Mesodermal cell (in vitro differentiated cells): ENCODE measurements at regions not wholly inside any gene's neighbourhood (a gene's known extent, or its start where the extent isn't known, plus 50 kb on each side); places are given as distances from the start of the nearest gene placed in this dataset.
"Not testable (repeated sequence)": the region's sequence is repeated elsewhere in the genome, so short reads cannot be mapped to it uniquely, and the experiment has no call there.

ENCODE experiments used
- H3K27ac ChIP-seq: 2 replicates; pipeline ENCODE4 v1.7.0; 2013; ENCODE audit warnings: mild to moderate bottlenecking, low read depth, low read length, moderate library complexity; ENCODE audit not compliant: severe bottlenecking
- H3K36me3 ChIP-seq: 2 replicates; pipeline ENCODE4 v1.7.1; 2013; ENCODE audit warnings: mild to moderate bottlenecking, low read length, moderate library complexity; ENCODE audit not compliant: control insufficient read depth, insufficient read depth
- H3K4me1 ChIP-seq: one replicate; pipeline ENCODE4 v1.7.1; 2013; ENCODE audit warnings: mild to moderate bottlenecking, low read length; ENCODE audit not compliant: insufficient read depth, control insufficient read depth, poor library complexity, severe bottlenecking
- H3K4me3 ChIP-seq: 2 replicates; pipeline ENCODE4 v1.7.0; 2013; ENCODE audit warnings: low read length, control low read depth, mild to moderate bottlenecking; ENCODE audit not compliant: insufficient read depth, poor library complexity, severe bottlenecking; ENCODE audit errors: extremely low read depth
- H3K9me3 ChIP-seq: 2 replicates; pipeline ENCODE4 v1.7.1; 2013; ENCODE audit warnings: mild to moderate bottlenecking, low read length, moderate library complexity; ENCODE audit not compliant: control insufficient read depth
- WGBS, 2 experiments: methylation state at CpG; one replicate each; pipeline ENCODE4 v1.1.5; 2013; ENCODE audit warnings: missing lambda C conversion rate in 2 of 2; ENCODE audit not compliant: insufficient coverage in 2 of 2; 5-methylcytosine and 5-hydroxymethylcytosine counted together

DNA sequence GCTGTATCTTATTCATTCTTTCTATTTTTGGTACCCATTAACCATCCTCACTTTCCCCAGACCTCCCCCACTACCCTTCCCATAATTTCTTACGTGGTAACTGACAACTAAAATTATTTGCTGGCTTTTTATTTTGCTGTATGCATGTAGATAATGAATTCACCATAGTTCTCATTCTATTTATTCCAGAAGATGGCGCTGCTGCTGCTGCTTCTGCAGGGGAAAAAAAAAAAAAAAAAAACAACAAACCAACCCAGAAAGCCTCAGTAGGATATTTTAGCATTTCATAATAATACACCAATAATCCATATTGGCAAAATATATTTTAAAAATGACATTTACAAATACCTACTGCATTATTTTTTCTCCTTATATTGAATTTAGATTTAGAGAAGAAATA is 416.6 kb upstream of the MAGEB18 start:
- H3K4me3 ChIP-seq, result no peak overlapping the region
- WGBS, 2 experiments, result no CpG with 5 or more reads among the region's 2 CpGs
- H3K9me3 ChIP-seq, result no peaks in the 10 kb centered on the region
- no peaks in the 10 kb centered on the region for H3K4me1 ChIP-seq
- no peak overlapping the region for H3K27ac ChIP-seq
- H3K36me3 ChIP-seq, result no peaks in the 10 kb centered on the region

DNA sequence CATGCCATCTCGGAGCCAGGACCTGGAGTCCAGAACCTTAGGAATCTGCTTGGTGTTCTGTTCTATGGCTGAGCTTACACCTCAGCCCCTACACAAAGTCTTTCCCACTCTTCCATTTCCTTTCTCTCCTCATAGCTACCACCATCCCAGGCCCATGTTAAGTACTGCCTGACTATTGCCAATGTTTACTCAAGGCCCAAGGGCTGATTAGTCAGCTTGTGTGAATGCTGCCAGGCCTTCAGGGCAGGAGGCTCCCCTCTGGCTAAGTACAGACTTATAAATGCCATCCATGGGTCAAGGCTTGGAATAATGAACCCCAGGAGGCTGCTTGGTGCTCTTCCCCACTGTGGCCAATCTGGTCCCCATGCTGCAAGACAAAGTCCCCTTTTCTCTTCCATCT is 411.6 kb upstream of the MAGEB18 start:
- Histone ChIP-seq H3K9me3 (no peaks in the 10 kb centered on the region), H3K36me3 (no peaks in the 10 kb centered on the region), H3K27ac (no peak overlapping the region), H3K4me3 (no peak overlapping the region), H3K4me1 (no peaks in the 10 kb centered on the region)
- WGBS, 2 experiments, result 67% methylated on average over 1 of the region's 1 CpG; no CpG with 5 or more reads in 1 of the 2 experiments

DNA sequence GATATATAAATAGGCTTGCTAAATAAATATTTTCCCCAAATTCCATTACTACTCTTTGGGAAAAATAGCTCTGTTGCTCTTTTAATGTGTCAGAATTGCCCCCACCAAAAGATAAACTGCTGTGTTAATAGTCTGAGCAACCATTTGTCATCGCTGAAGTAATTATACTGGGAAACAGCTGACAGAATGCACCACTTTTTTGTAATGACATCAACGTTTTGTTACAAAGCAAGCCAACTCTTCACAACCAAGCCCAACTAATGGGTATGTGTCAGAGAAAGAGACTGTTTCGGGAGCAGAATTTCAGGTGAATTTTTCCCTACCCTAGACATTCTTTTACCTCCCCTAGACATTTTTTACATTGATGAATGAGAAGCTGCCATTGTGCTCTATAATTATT is 405.0 kb upstream of the MAGEB18 start:
- H3K27ac ChIP-seq, result no peak overlapping the region
- no peaks in the 10 kb centered on the region for H3K36me3 ChIP-seq
- H3K4me3 ChIP-seq, result no peak overlapping the region
- no CpG with 5 or more reads among the region's 3 CpGs for WGBS, 2 experiments
- no peaks in the 10 kb centered on the region for H3K4me1 ChIP-seq
- no peaks in the 10 kb centered on the region for H3K9me3 ChIP-seq

DNA sequence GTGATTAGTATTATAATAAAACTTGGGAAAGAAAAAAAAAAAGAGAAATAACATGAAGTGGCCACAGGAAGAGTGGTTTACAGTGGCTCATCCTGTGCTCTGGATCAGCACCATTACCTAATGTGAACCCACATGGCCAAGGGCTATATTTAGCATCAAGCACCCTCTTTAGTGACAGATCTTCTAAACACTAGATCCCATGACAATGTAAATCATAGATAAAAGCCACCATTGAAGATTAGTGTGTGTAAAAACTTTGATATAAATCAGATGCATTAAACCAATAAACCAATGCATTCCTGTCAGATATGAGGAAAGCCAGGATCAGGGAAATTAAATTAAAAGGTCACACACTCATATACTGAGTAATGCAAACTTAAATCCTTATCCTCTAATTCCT is 400.6 kb upstream of the MAGEB18 start:
- H3K27ac ChIP-seq, result no peak overlapping the region
- no peaks in the 10 kb centered on the region for H3K36me3 ChIP-seq
- H3K4me1 ChIP-seq, result no peaks in the 10 kb centered on the region
- H3K9me3 ChIP-seq, result no peaks in the 10 kb centered on the region
- no peak overlapping the region for H3K4me3 ChIP-seq

DNA sequence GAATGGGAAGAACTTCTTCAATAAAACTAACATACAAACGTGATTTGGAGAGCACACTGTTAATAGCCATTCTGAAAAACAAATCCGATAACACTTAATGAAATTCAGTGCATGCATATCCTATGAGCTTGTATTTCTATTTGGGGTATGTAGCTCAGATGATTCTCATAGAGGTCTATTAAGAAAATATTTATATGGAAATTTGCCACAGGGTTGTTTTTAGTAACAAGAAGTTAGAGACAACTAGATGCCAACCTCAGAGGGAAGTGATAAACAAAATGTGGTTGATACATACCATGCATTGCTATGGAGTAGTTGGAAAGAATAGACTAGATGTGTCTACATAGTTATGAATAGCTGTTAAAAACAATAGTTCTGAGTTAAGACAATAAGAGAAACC is 395.8 kb upstream of the MAGEB18 start:
- no peak overlapping the region for H3K27ac ChIP-seq
- no CpG with 5 or more reads among the region's 2 CpGs for WGBS, 2 experiments

DNA sequence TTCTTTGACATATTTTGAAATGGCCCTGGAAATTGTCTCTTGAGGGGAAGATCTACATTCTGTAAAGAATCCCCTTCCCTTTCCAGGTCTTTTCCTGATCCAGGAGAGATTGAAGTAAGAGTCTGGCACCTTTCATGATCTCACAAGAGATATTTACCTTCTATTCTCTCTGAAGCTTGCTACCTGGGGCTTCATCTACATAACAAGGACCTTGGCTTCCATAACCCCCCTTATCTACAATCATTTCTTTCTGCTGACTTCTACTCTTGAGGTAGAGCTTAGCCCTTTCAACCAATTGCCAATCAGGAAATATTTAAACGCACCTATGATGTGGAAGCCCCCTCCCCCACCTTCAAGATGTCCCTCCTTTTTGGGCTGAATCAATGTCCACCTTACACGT is 383.7 kb upstream of the MAGEB18 start:
- no peaks in the 10 kb centered on the region for H3K4me1 ChIP-seq
- no peak overlapping the region for H3K27ac ChIP-seq
- no peak overlapping the region for H3K4me3 ChIP-seq
- no peaks in the 10 kb centered on the region for H3K36me3 ChIP-seq
- 83% methylated on average over 1 of the region's 2 CpGs; no CpG with 5 or more reads in 1 of the 2 experiments for WGBS, 2 experiments
- no peaks in the 10 kb centered on the region for H3K9me3 ChIP-seq

More for the DNA sequence above, 395.8 kb upstream of the MAGEB18 start:
- H3K9me3 ChIP-seq, result no peaks in the 10 kb centered on the region
- no peak overlapping the region for H3K4me3 ChIP-seq
- no peaks in the 10 kb centered on the region for H3K36me3 ChIP-seq
- H3K4me1 ChIP-seq, result no peaks in the 10 kb centered on the region

DNA sequence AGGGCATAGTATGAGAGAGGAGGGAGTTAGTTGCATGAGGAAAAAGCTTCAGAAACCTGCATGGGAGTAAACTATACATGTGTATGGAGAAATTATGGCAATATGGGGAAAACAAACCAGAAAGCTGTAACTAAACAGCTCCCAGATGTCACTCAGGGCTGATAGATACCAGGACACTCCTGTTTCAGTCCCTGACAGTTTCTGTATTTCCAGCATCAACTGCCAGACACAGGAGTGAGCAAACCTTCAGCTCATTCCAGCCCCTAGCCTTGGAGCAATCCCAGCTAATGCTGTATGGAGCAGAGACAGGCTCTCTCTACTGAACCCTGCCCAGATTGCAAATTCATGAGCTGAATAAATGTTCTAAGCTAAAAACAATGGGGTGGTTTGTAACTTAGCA is 382.9 kb upstream of the MAGEB18 start:
- Histone ChIP-seq H3K27ac (no peak overlapping the region), H3K4me1 (no peaks in the 10 kb centered on the region), H3K36me3 (no peaks in the 10 kb centered on the region), H3K9me3 (no peaks in the 10 kb centered on the region), H3K4me3 (no peak overlapping the region)

DNA sequence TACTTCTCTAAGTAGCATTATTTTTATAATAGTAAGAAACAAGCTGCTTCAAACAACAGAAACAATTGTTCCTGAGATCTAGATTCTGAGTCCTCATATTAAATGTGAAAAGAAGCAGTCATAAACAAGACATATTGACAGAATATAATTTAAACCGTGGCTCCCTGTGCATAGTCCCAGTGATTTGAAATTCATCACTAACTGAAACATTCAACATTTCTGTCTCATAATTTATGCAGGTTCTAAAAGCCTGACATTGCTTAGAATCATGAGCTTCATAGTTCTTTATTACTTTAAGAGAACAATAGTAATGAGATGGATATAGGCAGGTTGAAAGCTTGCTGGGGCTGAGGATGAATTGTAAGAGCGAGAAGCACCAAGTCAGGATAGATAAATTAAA is 375.5 kb upstream of the MAGEB18 start:
- Histone ChIP-seq H3K9me3 (no peaks in the 10 kb centered on the region), H3K36me3 (no peaks in the 10 kb centered on the region), H3K4me3 (no peak overlapping the region), H3K4me1 (no peaks in the 10 kb centered on the region), H3K27ac (no peak overlapping the region)
- no CpG with 5 or more reads among the region's 2 CpGs for WGBS, 2 experiments

DNA sequence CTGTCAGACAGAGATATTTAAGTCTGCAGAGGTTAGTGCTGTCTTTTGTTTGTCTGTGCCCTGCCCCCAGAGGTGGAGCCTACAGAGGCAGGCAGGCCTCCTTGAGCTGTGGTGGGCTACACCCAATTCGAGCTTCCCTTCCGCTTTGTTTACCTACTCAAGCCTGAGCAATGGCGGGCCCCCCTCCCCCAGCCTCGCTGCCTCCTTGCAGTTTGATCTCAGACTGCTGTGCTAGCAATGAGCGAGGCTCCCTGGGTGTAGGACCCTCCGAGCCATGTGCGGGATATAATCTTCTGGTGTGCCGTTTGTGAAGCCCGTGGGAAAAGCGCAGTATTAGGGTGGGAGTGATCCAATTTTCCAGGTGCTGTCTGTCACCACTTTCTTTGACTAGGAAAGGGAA is 366.3 kb upstream of the MAGEB18 start:
- not testable (repeated sequence) for H3K36me3 ChIP-seq, H3K4me3 ChIP-seq, H3K4me1 ChIP-seq, H3K27ac ChIP-seq, H3K9me3 ChIP-seq
- WGBS, 2 experiments, result 92 to 100% methylated on average over 3 to 6 of the region's 10 CpGs

DNA sequence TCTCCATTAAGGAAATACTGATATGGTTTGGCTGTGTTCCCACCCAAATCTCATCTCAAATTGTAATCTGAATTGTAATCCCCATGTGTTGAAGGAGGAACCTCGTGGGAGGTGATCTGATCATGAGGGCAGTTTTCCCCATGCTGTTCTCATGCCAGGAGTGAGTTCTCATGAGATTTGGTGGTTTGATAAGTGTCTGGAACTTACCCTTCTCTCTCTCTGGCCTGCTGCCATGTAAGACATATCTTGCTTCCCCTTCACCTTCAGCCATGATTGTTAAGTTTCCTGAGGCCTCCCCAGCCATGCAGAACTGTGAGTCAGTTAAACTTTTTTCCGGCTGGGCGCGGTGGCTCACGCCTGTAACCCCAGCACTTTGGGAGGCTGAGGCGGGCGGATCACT is 340.3 kb upstream of the MAGEB18 start:
- not testable (repeated sequence) for H3K4me1 ChIP-seq, H3K36me3 ChIP-seq, H3K27ac ChIP-seq, H3K9me3 ChIP-seq, H3K4me3 ChIP-seq
- no CpG with 5 or more reads among the region's 7 CpGs for WGBS, 2 experiments

DNA sequence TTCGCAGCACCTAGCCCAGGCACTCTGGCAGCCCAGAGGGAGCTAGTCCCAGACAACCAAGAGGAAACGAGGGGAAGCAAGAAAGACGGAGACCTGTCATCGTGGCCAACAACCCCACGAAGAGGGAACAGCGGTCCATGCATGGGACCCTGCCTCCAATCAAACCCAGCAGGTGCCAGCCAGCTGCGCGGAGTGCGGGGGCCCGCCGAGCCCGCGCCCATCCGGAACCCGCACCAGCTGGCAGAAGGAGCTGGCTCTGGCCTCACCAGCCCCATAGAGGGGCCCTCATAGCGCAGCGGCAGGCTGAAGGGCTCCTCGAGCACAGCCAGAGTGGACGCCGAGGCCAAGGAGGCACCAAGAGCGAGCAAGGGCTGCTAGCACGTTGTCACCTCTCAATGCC is 332.4 kb upstream of the MAGEB18 start:
- no peak overlapping the region for H3K27ac ChIP-seq
- 78 to 94% methylated on average over 6 of the region's 22 CpGs for WGBS, 2 experiments
- H3K9me3 ChIP-seq, result no peaks in the 10 kb centered on the region
- H3K4me1 ChIP-seq, result no peaks in the 10 kb centered on the region
- no peak overlapping the region for H3K4me3 ChIP-seq
- H3K36me3 ChIP-seq, result no peaks in the 10 kb centered on the region

DNA sequence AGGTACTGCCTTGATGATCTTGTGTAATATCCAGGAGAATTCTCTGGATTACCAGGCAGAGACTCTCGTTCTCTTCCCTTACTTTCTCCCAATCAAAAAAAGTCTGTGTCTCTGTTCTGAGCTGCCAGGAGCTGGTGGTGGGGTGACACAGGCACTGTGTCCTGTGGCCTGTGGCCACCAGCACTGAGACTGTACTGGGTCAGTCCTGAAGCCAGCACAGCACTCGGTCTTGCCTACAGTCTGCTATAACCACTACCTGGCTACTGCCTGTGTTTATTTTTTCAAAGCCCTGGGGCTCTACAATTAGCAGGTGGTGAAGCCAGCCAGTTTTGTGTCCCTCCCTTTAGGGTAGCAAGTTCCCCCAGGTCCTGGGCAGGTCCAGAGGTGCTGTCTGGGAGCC is 331.1 kb upstream of the MAGEB18 start:
- H3K36me3 ChIP-seq, result no peaks in the 10 kb centered on the region
- no peak overlapping the region for H3K27ac ChIP-seq
- H3K4me3 ChIP-seq, result no peak overlapping the region
- H3K9me3 ChIP-seq, result no peaks in the 10 kb centered on the region
- no CpG with 5 or more reads among the region's 2 CpGs for WGBS, 2 experiments
- H3K4me1 ChIP-seq, result no peaks in the 10 kb centered on the region
